ENCODE measurements at regions not wholly inside any gene's neighbourhood (a gene's known extent, or its start where the extent isn't known, plus 50 kb on each side); places are given as distances from the start of the nearest gene placed in this dataset.

DNA sequence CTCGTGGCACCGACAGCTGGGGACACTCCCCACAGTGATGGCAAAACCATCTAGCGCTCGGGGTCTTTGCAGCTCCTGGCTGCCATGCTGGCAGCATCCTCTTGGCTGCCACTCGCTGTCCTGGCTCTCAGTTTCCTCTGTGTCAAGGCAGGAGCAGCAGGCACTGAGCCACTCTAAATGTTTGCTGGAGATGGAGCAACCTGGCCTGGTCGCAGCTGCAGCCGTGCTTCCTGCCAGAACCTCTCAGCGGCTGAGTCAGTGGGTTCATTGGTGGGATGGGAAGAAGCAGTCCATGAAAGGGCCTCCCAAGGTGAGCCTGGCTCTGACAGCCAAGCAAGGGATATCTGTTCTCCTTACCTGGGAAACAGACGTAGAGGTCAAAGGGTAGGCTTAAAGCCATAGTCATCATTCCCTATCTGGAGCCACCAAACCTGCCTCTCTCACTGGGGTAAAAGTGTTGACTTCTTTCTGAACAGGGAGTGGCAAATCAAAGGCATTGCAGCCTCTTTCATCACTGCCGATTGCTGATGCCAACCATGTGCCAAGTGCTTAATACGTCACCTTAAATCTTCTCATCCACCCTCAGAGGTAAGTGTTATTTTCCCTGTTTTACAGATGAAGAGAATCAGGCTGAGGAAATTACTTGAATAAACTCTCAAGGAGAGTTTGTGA, 304.8 kb upstream of the ZNF462 start:
- no peaks in the 10 kb centered on the region for H3K4me1 ChIP-seq (ENCODE audit: control insufficient read depth in 2 of 2, insufficient read depth in 2 of 2, low read length in 2 of 2)
- H3K27me3 ChIP-seq (ENCODE audit: control insufficient read depth in 2 of 2, insufficient read depth in 2 of 2, low read length in 2 of 2), result no peaks in the 10 kb centered on the region
- H3K9me3 ChIP-seq (ENCODE audit: control insufficient read depth in 2 of 2, low read length in 2 of 2), result no peaks in the 10 kb centered on the region
- H3K27ac ChIP-seq (ENCODE audit: low read depth in 2 of 2, low read length in 2 of 2), result no peak overlapping the region
- no peaks in the 10 kb centered on the region for H3K36me3 ChIP-seq (ENCODE audit: control insufficient read depth in 2 of 2, insufficient read depth in 2 of 2, low read length in 2 of 2)
- no peak overlapping the region for H3K4me3 ChIP-seq (ENCODE audit: low read length in 2 of 2)
- H3K9ac ChIP-seq (ENCODE audit: low read depth in 1 of 2, low read length in 2 of 2), result no peak overlapping the region

GRCh38 chr9:106560540-106560939, 302.4 kb upstream of the ZNF462 start:
- H3K27ac ChIP-seq (ENCODE audit: low read depth in 2 of 2, low read length in 2 of 2), result no peak overlapping the region
- no peaks in the 10 kb centered on the region for H3K36me3 ChIP-seq (ENCODE audit: control insufficient read depth in 2 of 2, insufficient read depth in 2 of 2, low read length in 2 of 2)
- H3K4me1 ChIP-seq (ENCODE audit: control insufficient read depth in 2 of 2, insufficient read depth in 2 of 2, low read length in 2 of 2), result no peaks in the 10 kb centered on the region
- no peak overlapping the region for H3K4me3 ChIP-seq (ENCODE audit: low read length in 2 of 2)
- H3K9me3 ChIP-seq (ENCODE audit: control insufficient read depth in 2 of 2, low read length in 2 of 2), result no peaks in the 10 kb centered on the region
- no peaks in the 10 kb centered on the region for H3K27me3 ChIP-seq (ENCODE audit: control insufficient read depth in 2 of 2, insufficient read depth in 2 of 2, low read length in 2 of 2)
- no peak overlapping the region for H3K9ac ChIP-seq (ENCODE audit: low read depth in 1 of 2, low read length in 2 of 2)

GRCh38 chr9:106575823-106576222, 287.1 kb upstream of the ZNF462 start:
- Histone ChIP-seq H3K27ac (ENCODE audit: low read depth in 2 of 2, low read length in 2 of 2) (no peak overlapping the region), H3K9me3 (ENCODE audit: control insufficient read depth in 2 of 2, low read length in 2 of 2) (no peaks in the 10 kb centered on the region), H3K27me3 (ENCODE audit: control insufficient read depth in 2 of 2, insufficient read depth in 2 of 2, low read length in 2 of 2) (no peaks in the 10 kb centered on the region), H3K36me3 (ENCODE audit: control insufficient read depth in 2 of 2, insufficient read depth in 2 of 2, low read length in 2 of 2) (no peaks in the 10 kb centered on the region), H3K4me3 (ENCODE audit: low read length in 2 of 2) (no peak overlapping the region), H3K4me1 (ENCODE audit: control insufficient read depth in 2 of 2, insufficient read depth in 2 of 2, low read length in 2 of 2) (no peaks in the 10 kb centered on the region), H3K9ac (ENCODE audit: low read depth in 1 of 2, low read length in 2 of 2) (no peak overlapping the region)

- no peaks in the 10 kb centered on the region for H3K9me3 ChIP-seq (ENCODE audit: control insufficient read depth in 2 of 2, low read length in 2 of 2)
- H3K4me3 ChIP-seq (ENCODE audit: low read length in 2 of 2), result no peak overlapping the region
- H3K27me3 ChIP-seq (ENCODE audit: control insufficient read depth in 2 of 2, insufficient read depth in 2 of 2, low read length in 2 of 2), result no peaks in the 10 kb centered on the region
- H3K9ac ChIP-seq (ENCODE audit: low read depth in 1 of 2, low read length in 2 of 2), result no peak overlapping the region
- H3K4me1 ChIP-seq (ENCODE audit: control insufficient read depth in 2 of 2, insufficient read depth in 2 of 2, low read length in 2 of 2), result no peaks in the 10 kb centered on the region
- no peaks in the 10 kb centered on the region for H3K36me3 ChIP-seq (ENCODE audit: control insufficient read depth in 2 of 2, insufficient read depth in 2 of 2, low read length in 2 of 2)
- no peak overlapping the region for H3K27ac ChIP-seq (ENCODE audit: low read depth in 2 of 2, low read length in 2 of 2)
Observed at GRCh38 chr9:106576232-106576760, 286.7 kb upstream of the ZNF462 start.

DNA sequence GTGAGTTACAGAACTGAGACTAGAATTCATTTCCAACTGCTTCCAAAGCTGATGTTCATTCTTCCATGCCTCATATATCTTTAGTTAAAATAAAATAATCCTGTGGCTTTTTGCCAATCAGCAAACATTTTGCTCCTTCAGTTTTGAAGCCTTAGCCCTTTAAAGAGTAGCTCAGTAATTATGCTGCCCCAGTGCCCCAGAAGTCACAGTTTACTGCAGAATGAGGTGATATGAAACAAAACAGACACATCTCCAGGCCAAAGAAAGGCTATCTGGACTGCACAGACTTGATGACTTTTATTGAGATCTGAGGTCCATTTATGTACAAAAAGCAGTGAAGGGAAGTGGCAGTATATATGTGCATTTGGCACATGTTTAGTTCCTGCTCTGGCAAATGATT, 285.8 kb upstream of the ZNF462 start:
- Histone ChIP-seq H3K27me3 (ENCODE audit: control insufficient read depth in 2 of 2, insufficient read depth in 2 of 2, low read length in 2 of 2) (no peaks in the 10 kb centered on the region), H3K4me3 (ENCODE audit: low read length in 2 of 2) (no peak overlapping the region), H3K36me3 (ENCODE audit: control insufficient read depth in 2 of 2, insufficient read depth in 2 of 2, low read length in 2 of 2) (no peaks in the 10 kb centered on the region), H3K27ac (ENCODE audit: low read depth in 2 of 2, low read length in 2 of 2) (no peak overlapping the region), H3K9me3 (ENCODE audit: control insufficient read depth in 2 of 2, low read length in 2 of 2) (no peaks in the 10 kb centered on the region), H3K9ac (ENCODE audit: low read depth in 1 of 2, low read length in 2 of 2) (no peak overlapping the region), H3K4me1 (ENCODE audit: control insufficient read depth in 2 of 2, insufficient read depth in 2 of 2, low read length in 2 of 2) (no peaks in the 10 kb centered on the region)

DNA sequence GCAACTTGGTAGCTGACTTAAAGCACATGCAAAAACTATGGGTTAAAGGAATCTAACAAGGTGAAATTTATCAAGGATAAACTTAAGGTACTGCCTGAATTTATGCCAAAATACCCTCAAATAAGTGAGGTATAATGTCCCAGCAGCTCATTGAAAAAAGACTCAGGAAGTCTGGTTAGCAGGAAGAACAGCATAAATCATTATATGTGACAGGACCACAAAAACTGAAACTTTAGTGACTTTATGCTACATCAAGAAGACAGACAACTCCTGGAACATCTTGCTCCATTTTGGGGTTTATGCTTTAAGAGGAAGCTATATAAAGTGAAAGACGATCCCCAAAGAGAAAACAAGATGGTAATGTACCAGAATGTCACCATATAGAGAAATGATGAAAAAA, 282.4 kb upstream of the ZNF462 start:
- Histone ChIP-seq H3K9ac (ENCODE audit: low read depth in 1 of 2, low read length in 2 of 2) (no peak overlapping the region), H3K4me1 (ENCODE audit: control insufficient read depth in 2 of 2, insufficient read depth in 2 of 2, low read length in 2 of 2) (no peaks in the 10 kb centered on the region), H3K36me3 (ENCODE audit: control insufficient read depth in 2 of 2, insufficient read depth in 2 of 2, low read length in 2 of 2) (no peaks in the 10 kb centered on the region), H3K9me3 (ENCODE audit: control insufficient read depth in 2 of 2, low read length in 2 of 2) (no peaks in the 10 kb centered on the region), H3K27me3 (ENCODE audit: control insufficient read depth in 2 of 2, insufficient read depth in 2 of 2, low read length in 2 of 2) (no peaks in the 10 kb centered on the region), H3K27ac (ENCODE audit: low read depth in 2 of 2, low read length in 2 of 2) (no peak overlapping the region), H3K4me3 (ENCODE audit: low read length in 2 of 2) (no peak overlapping the region)

DNA sequence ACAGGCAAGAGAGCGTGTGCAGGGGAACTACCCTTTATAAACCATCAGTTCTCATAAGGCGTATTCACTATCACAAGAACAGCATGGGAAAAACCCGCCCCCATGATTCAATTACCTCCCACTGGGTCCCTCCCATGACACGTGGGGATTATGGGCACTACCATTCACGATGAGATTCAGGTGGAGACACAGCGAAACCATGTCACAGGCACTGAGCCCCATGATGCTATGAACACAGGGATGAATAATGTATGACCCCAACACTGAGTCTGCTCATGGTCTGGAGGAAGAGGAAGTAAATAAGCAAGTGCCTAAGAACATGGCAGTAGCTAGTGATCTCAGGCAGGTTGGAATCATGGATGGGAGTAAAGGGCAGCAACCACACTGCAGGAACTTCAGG, 281.0 kb upstream of the ZNF462 start:
- no peaks in the 10 kb centered on the region for H3K36me3 ChIP-seq (ENCODE audit: control insufficient read depth in 2 of 2, insufficient read depth in 2 of 2, low read length in 2 of 2)

DNA sequence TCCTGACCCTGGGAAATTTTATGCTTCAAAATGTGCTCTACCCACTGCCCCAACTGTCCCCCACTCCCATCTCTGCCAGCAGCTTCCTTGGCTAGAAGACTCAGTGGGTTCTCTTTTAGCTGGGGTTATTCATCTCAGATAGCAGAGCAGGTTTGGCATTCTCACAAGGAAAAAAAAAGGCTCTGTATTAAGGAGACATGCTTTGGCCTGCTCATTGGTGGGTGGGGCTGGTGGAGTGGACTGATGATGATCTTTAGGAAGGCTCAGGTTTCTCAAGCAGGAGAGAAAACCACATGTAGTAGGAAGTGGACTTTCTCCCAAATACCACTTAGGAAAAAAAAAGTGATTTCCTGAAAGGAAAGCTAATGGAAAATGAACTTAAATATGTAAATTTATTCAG, 279.2 kb upstream of the ZNF462 start:
- Histone ChIP-seq H3K4me1 (ENCODE audit: control insufficient read depth in 2 of 2, insufficient read depth in 2 of 2, low read length in 2 of 2) (no peaks in the 10 kb centered on the region), H3K9me3 (ENCODE audit: control insufficient read depth in 2 of 2, low read length in 2 of 2) (no peaks in the 10 kb centered on the region), H3K4me3 (ENCODE audit: low read length in 2 of 2) (no peak overlapping the region), H3K27me3 (ENCODE audit: control insufficient read depth in 2 of 2, insufficient read depth in 2 of 2, low read length in 2 of 2) (no peaks in the 10 kb centered on the region), H3K27ac (ENCODE audit: low read depth in 2 of 2, low read length in 2 of 2) (no peak overlapping the region), H3K9ac (ENCODE audit: low read depth in 1 of 2, low read length in 2 of 2) (no peak overlapping the region), H3K36me3 (ENCODE audit: control insufficient read depth in 2 of 2, insufficient read depth in 2 of 2, low read length in 2 of 2) (no peaks in the 10 kb centered on the region)

More for the DNA sequence above, 281.0 kb upstream of the ZNF462 start:
- H3K9me3 ChIP-seq (ENCODE audit: control insufficient read depth in 2 of 2, low read length in 2 of 2), result no peaks in the 10 kb centered on the region
- H3K27ac ChIP-seq (ENCODE audit: low read depth in 2 of 2, low read length in 2 of 2), result no peak overlapping the region
- H3K27me3 ChIP-seq (ENCODE audit: control insufficient read depth in 2 of 2, insufficient read depth in 2 of 2, low read length in 2 of 2), result no peaks in the 10 kb centered on the region
- H3K4me3 ChIP-seq (ENCODE audit: low read length in 2 of 2), result no peak overlapping the region
- H3K9ac ChIP-seq (ENCODE audit: low read depth in 1 of 2, low read length in 2 of 2), result no peak overlapping the region
- H3K4me1 ChIP-seq (ENCODE audit: control insufficient read depth in 2 of 2, insufficient read depth in 2 of 2, low read length in 2 of 2), result no peaks in the 10 kb centered on the region

- Histone ChIP-seq H3K27me3 (ENCODE audit: control insufficient read depth in 2 of 2, insufficient read depth in 2 of 2, low read length in 2 of 2) (no peaks in the 10 kb centered on the region), H3K9me3 (ENCODE audit: control insufficient read depth in 2 of 2, low read length in 2 of 2) (no peaks in the 10 kb centered on the region), H3K27ac (ENCODE audit: low read depth in 2 of 2, low read length in 2 of 2) (no peak overlapping the region), H3K4me1 (ENCODE audit: control insufficient read depth in 2 of 2, insufficient read depth in 2 of 2, low read length in 2 of 2) (no peaks in the 10 kb centered on the region), H3K9ac (ENCODE audit: low read depth in 1 of 2, low read length in 2 of 2) (no peak overlapping the region), H3K4me3 (ENCODE audit: low read length in 2 of 2) (no peak overlapping the region), H3K36me3 (ENCODE audit: control insufficient read depth in 2 of 2, insufficient read depth in 2 of 2, low read length in 2 of 2) (no peaks in the 10 kb centered on the region)
Observed at GRCh38 chr9:106587042-106587441, 275.9 kb upstream of the ZNF462 start.

DNA sequence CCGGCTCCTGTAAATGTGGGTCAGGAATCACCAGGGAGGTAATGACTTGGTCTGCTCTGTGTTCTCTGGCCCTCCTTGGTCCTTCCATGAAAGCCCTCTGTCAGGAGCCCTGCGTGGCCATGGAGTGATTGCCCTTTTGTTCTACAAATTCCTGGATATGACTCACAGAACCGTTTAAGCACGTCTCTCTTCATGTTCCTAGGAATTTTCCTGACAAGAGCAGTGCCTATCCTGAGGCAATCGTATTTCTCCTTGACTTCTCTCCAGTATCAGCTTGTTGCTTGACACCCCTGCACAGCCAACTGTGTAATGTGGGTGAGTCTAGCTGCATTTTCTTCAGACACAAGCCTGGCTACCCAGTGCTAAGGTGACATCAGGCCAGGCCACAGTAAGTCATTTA, 274.3 kb upstream of the ZNF462 start:
- no peak overlapping the region for H3K9ac ChIP-seq (ENCODE audit: low read depth in 1 of 2, low read length in 2 of 2)
- H3K9me3 ChIP-seq (ENCODE audit: control insufficient read depth in 2 of 2, low read length in 2 of 2), result no peaks in the 10 kb centered on the region
- no peak overlapping the region for H3K27ac ChIP-seq (ENCODE audit: low read depth in 2 of 2, low read length in 2 of 2)
- no peaks in the 10 kb centered on the region for H3K4me1 ChIP-seq (ENCODE audit: control insufficient read depth in 2 of 2, insufficient read depth in 2 of 2, low read length in 2 of 2)
- no peak overlapping the region for H3K4me3 ChIP-seq (ENCODE audit: low read length in 2 of 2)
- no peaks in the 10 kb centered on the region for H3K27me3 ChIP-seq (ENCODE audit: control insufficient read depth in 2 of 2, insufficient read depth in 2 of 2, low read length in 2 of 2)
- H3K36me3 ChIP-seq (ENCODE audit: control insufficient read depth in 2 of 2, insufficient read depth in 2 of 2, low read length in 2 of 2), result no peaks in the 10 kb centered on the region

Data from mucosa of rectum (tissue), 2 donors.